NCI-H128 (cell line): ENCODE measurements at regions not wholly inside any gene's neighbourhood (a gene's known extent, or its start where the extent isn't known, plus 50 kb on each side); places are given as distances from the start of the nearest gene placed in this dataset.
"Not testable (repeated sequence)": the region's sequence is repeated elsewhere in the genome, so short reads cannot be mapped to it uniquely, and the experiment has no call there.

Experiments used
- DNase-seq: peaks from one replicate; lab custom pipeline; 2025; ENCODE audit not compliant: unreplicated experiment; lab: John Stamatoyannopoulos, UW

DNA sequence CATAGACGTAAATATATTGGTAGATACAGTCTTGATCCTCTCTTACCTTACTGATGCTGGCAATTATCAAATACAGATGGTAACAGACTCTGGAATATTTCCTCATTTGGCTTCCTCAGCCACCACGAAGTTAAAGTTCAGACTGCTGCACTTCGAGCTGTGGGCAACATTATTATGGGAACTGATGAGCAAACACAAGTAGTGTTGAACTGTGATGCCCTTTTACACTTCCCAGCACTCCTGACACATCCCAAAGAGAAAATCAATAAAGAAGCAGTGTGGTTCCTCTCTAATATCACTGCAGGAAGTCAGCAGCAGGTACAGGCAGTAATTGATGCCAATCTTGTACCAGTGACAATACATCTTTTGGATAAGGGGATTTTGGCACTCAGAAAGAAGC lies 162.7 kb upstream of the NT5E start:
- no peak for DNase-seq

DNA sequence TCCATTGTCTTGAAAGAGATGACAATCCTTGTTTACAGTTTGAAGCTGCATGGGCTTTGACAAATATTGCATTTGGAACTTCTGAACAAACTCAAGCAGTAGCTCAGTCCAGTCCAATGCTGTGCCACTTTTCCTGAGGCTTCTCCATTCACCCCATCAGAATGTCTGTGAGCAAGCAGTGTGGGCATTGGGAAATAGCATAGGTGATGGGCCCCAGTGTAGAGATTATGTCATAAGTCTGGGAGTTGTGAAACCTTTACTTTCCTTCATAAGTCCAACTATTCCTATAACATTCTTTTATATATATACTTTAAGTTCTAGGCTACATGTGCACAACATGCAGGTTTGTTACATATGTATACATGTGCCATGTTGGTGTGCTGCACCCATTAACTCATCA lies 163.4 kb upstream of the NT5E start:
- DNase-seq, result not testable (repeated sequence)

DNA sequence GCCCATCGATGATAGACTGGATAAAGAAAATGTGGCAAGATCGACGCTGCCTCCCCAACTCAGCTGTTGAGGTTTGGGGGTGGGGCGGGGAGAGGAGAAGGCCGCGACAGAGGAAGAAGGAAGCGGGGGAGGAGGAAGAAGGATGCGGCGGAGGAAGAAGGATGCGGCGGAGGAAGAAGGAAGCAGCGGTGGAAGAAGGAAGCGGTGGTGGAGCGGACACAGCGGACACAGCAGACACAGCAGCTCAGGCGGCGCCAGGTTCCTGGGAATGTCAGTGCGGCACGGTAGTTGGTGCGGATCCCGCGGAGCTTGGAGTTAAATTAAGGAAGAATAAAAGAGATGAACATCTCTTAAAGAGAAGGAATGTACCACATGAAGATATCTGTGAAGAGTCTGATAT lies 163.9 kb upstream of the NT5E start:
- no peak for DNase-seq

GRCh38 chr6:85285114-85285513 lies 164.8 kb upstream of the NT5E start:
- no peak for DNase-seq

DNA sequence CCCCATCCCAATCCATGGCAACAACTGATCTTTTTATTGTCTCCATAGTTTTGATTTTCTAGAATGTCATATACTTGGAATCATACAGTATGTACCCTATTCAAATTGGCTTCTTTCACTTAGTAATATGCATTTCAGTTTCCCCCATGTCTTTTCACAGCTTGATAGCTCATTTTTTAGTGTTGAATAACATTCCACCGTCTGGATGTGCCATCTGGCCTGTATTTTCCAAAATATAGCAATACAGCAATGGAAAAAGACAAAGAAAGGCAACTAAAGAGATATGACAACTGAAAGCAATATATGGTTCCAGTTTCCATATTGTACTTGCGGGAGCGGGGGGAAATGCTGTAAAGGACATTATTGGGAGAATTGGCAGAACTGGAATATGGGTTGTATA lies 166.4 kb upstream of the NT5E start:
- no peak for DNase-seq

DNA sequence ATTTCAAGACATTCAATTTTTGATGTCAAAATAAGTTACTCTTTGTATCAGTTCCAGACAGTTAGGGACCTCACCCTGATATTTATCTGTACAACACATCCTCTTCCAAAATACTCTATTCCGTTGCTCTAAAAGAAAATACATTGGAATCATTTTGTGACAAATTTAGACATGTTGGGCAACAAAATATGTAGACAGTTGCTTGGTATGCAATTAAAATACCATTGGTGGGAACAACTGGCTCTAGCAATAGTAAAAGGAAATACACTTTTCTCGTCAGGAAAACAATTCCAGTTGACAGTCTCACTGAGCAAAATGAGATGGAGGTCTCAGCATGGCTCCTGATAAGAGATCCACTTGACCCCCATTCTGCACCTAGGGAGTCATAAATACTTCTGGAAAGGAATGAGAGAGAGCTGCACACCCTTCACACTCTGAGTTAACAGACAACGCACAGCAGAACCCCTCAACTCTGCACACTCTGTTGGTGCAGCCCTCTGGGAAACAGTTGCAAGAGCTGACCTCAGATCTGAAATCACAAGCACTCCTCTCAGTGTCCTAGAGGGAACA lies 171.3 kb upstream of the NT5E start:
- DNase-seq, result no peak

DNA sequence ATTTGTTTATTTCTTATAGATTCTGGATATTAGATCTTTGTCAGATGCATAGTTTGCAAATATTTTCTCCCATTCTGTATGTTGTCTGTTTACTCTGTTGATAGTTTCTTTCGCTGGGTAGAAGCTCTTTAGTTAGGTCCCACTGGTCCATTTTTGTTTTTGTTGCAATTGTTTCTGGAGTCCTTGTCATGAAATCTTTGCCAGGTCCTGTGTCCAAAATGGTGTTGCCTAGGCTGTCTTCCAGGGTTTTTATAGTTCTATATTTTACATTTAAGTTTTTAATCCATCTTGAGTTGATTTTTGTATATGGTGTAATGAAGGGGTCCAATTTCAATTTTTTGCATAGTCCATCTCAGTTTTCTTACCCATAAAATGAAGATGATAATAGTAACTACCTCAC lies 173.9 kb upstream of the NT5E start:
- DNase-seq, result not testable (repeated sequence)

DNA sequence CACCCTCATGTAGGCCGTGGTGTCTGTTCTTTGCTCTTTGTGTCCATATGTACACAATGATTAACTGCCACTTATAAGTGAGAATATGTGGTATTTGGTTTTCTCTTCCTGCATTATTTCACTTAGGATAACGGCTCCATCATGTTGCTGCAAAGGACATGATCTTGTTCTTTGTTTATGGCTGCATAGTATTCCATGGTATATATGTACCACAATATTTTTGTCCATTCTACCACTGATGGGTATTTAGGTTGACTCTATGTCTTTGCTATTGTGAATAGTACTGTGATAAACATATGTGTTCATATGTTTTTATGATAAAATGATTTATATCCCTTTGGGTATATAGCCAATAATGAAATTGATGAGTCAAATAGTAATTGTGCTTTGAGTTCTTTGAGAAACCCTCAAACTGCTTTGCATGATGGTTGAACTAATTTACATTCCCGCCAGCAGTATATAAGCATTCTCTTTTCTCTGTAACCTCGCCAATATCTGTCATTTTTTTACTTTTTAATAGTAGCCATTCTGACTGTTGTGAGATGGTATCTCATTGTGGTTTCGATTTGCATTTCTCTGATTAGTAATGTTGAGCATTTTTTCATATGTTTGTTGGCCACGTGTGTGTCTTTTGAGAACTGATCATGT lies 174.4 kb upstream of the NT5E start:
- DNase-seq, result no peak

GRCh38 chr6:85273870-85274269 lies 176.0 kb upstream of the NT5E start:
- no peak for DNase-seq

- no peak for DNase-seq
Observed at GRCh38 chr6:85273046-85273445, 176.8 kb upstream of the NT5E start.

- no peak for DNase-seq
Observed at GRCh38 chr6:85272592-85272991, 177.3 kb upstream of the NT5E start.

DNA sequence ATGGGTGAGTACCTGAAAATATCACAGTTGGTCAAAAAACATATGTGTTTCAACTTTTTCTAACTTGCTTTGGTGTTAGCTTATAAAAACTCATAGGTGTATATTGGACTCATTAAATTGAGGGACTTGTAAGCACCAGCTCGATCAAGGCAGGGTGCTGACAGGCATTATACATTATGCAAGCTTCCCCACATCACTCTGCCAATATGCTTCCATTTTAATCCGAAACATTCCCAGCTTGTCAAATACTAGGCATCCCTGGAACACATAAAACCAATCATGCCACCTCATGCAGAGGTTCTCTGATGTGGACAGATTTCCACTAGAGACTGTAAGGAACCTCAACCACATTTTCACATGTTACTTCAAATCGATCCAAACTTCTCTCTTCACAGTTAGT lies 187.3 kb upstream of the NT5E start:
- no peak for DNase-seq

GRCh38 chr6:85261271-85261670 lies 188.6 kb upstream of the NT5E start:
- no peak for DNase-seq

GRCh38 chr6:85255661-85256060 lies 194.2 kb upstream of the NT5E start:
- no peak for DNase-seq

DNA sequence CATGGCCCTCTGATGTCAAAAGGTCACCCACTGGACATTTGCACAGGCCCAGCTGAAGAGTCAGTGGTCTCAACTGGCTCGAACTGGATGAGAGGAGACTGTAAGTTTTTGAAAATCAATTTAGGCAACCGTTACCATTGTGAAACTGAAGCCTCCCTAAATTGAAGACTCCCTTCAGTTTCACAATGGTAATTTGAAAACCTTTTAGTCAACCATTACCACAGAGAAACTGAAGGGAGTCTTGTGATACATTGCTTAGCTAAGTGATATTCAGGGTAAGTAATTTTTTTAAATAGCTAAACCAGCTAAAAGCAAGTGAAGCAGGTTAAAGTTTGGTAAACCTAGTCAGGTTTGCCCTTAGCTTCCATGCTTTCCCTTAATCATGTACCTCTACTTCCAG lies 197.3 kb upstream of the NT5E start:
- DNase-seq, result no peak

DNA sequence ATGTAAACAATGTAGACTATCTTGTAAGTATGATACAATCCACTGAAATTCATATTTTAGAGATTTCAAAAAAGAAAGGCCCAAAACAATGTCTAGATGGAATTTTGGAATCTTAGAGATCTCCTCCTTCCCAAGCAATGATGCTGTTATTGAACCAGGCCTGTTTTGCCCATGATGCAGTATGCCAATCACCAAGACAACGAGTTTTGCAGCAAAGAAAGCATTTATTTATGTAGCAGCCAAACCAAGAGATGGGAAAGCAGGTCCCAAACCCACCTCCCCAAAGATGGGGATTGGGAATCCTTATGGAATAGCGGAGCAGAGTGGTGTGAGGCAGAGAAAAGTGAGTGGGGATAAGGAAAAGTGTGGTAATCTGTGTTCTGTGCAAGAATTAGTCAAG lies 197.8 kb upstream of the NT5E start:
- DNase-seq, result no peak

- no peak for DNase-seq
Observed at GRCh38 chr6:85251300-85251699, 198.6 kb upstream of the NT5E start.

DNA sequence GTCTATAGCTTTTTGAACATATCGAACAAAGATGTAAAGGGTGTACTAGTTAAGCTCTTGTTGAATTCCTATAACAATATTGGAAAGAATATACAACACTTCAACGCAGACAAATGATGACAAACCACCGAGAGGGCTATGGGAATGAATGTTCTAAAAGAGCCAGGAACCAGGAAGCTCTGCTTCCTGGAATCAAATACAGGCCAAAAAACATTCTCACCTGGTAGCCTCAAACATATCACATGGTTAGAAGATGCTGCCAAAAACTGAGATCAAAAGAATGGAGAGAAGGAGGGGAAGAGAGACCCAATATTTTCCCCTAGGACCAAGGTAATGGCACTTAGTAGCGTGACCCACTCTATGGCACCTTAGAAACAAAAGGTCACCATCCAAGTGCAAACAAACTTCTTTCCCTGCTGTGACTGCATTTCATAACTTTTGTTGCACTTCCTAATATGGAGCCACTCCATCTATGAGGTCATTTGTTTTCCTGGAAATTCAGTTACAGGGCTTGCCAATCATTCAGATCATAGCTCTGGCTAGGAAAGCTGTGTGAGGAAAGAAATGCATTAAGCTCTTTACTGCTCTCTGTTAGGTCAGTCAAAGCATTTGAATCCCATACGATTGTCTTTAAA lies 199.2 kb upstream of the NT5E start:
- no peak for DNase-seq

DNA sequence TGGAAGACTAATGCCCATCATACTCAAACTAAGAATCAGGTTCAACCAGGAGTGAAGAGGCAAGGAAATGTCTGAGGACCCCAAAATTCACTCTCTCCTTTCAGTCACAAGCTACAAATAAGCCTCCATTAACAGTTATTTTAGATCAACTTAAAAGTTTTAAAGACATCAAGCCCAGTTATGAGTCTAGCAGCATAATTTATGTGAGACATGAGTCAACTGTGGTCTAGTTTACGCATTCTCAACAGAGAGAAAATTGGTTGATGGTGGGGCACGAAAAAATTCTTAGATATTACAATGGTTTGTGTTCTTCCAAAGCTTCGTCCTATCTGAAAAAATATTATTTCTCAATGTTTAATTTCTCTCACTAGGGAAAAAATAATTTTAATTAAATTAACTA lies 204.9 kb upstream of the NT5E start:
- no peak for DNase-seq

- no peak for DNase-seq
Observed at GRCh38 chr6:85241498-85242052, 208.3 kb upstream of the NT5E start.

- no peak for DNase-seq
Observed at GRCh38 chr6:85240787-85241385, 209.0 kb upstream of the NT5E start.

GRCh38 chr6:85237478-85237877 lies 212.4 kb upstream of the NT5E start:
- DNase-seq, result no peak
